Mammary epithelial cell (primary cell): ENCODE measurements at regions not wholly inside any gene's neighbourhood (a gene's known extent, or its start where the extent isn't known, plus 50 kb on each side); places are given as distances from the start of the nearest gene placed in this dataset.

Experiments used
- CTCF ChIP-seq, 2 donors: IDR thresholded peaks in 1 of 2; conservative IDR thresholded peaks in 1 of 2; 2 replicates each; pipeline ENCODE4 v1.5.1; 2011 to 2012; ENCODE audit warnings: inconsistent platforms in 2 of 2, low read length in 2 of 2, mild to moderate bottlenecking in 2 of 2, control low read depth in 1 of 2, low read depth in 1 of 2; ENCODE audit not compliant: insufficient read depth in 1 of 2; ENCODE audit errors: extremely low read depth in 1 of 2
- EZH2 ChIP-seq: IDR thresholded peaks from 2 replicates; pipeline ENCODE4 v1.6.1; 2012; ENCODE audit warnings: low read length, inconsistent platforms, borderline replicate concordance

GRCh38 chr5:51203598-51203997 lies 179.7 kb upstream of the ISL1 start:
- TF ChIP-seq CTCF (conservative IDR thresholded peaks at IDR 0.05 in 1 of 2, IDR thresholded peaks at IDR 0.05 in 1 of 2; ENCODE audit: extremely low read depth in 1 of 2, insufficient read depth in 1 of 2, low read depth in 1 of 2, low read length in 2 of 2): no peak
- no peak for TF ChIP-seq EZH2
